ENCODE measurements at regions not wholly inside any gene's neighbourhood (a gene's known extent, or its start where the extent isn't known, plus 50 kb on each side); places are given as distances from the start of the nearest gene placed in this dataset.
"Not testable (repeated sequence)": the region's sequence is repeated elsewhere in the genome, so short reads cannot be mapped to it uniquely, and the experiment has no call there.

DNA sequence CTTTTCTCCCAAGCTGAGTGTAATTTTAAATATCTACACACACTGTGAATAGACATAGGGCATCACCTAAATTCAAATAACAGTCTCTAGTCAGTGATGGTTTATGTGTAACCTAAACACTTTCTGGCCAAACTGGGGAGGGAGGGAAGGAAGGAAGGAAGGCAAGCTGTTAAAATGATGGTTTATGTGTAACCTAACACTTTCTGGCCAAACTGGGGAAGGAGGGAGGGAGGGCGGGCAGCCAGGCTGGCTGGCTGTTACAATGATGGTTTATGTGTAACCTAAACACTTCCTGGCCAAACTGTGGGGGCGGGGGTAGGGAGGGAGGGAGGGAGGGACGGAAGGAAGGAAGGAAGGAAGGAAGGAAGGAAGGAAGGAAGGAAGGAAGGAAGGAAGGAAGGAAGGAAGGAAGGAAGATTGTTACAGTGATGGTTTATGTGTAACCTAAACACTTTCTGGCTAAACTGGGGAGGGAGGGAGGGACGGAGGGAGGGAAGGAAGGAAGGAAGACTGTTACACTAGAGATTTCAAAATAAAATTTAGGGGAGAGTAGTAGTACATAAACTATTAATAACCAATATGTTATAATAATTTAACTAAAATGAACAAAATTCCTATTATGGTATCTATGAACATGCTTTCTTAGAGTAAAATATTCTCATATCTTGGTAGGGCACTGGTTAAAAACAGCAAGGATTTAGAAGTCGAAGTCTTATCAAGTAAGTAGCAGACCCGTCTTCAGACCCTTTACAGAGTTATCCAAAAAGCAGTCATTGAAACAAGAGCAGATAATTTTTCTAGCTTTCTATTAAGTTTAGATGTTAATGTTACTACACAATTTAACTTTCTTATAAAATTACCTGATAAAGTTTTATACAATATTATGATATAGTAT is 148.1 kb downstream of the LMLN start:
- 16 to 25% (median 21%) methylated on average over 6 of the region's 6 CpGs for WGBS, 5 donors
- TF ChIP-seq CTCF (IDR thresholded peaks at IDR 0.05) (no peak), EP300 (IDR thresholded peaks at IDR 0.05) (no peak), POLR2A (IDR thresholded peaks at IDR 0.05) (no peak), POLR2AphosphoS5 (IDR thresholded peaks at IDR 0.05) (no peak)
- H3K4me1 ChIP-seq: peaks cover 0 to under 1% (median 0%) of the 10 kb centered on the region in 4 donors
- no peaks in the 10 kb centered on the region for H3K9me3 ChIP-seq
- intact Hi-C loops (cut with DNase I; ENCODE audit: low total_unique reads): no loop called here
- peak in 1 of 2 donors; percentile 13 for DNase-seq
- H3K27ac ChIP-seq: no peak overlapping the region
- H3K36me3 ChIP-seq: no peaks in the 10 kb centered on the region
- no peak overlapping the region for H3K4me3 ChIP-seq
- H3K27me3 ChIP-seq: peaks cover 0 to 74% (median 38%) of the 10 kb centered on the region in 3 donors

DNA sequence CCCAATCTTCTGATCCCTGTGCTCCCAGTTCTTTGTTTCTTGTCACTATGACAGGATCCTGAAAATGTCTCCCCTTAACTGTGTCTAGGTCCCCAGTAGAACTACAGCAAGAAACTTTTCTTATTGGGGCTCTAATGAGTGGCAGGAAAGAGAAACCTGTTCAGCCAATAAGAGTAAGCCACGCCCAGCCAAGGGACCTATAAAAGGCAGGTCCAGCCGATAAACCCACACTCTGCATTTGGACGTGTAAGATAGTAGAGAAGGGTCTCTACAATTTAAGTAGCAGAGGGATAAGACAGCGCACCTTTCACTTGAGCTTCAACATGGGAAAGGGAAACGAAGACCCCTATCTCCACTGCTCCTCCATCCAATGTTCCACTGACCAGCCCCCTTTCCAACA is 149.9 kb downstream of the LMLN start:
- no peak overlapping the region for H3K4me3 ChIP-seq
- TF ChIP-seq POLR2A (IDR thresholded peaks at IDR 0.05) (no peak), EP300 (IDR thresholded peaks at IDR 0.05) (no peak)
- 74 to 88% (median 79%) methylated on average over 5 of the region's 5 CpGs for WGBS, 5 donors
- no peaks in the 10 kb centered on the region for H3K36me3 ChIP-seq
- no peak for DNase-seq
- no peaks in the 10 kb centered on the region for H3K9me3 ChIP-seq
- no peak overlapping the region for H3K27ac ChIP-seq
- H3K27me3 ChIP-seq: peaks cover 0 to 92% (median 54%) of the 10 kb centered on the region in 3 donors
- peaks cover 0 to 8% (median 6%) of the 10 kb centered on the region in 4 donors for H3K4me1 ChIP-seq
- intact Hi-C loops (cut with DNase I; ENCODE audit: low total_unique reads): no loop called here

DNA sequence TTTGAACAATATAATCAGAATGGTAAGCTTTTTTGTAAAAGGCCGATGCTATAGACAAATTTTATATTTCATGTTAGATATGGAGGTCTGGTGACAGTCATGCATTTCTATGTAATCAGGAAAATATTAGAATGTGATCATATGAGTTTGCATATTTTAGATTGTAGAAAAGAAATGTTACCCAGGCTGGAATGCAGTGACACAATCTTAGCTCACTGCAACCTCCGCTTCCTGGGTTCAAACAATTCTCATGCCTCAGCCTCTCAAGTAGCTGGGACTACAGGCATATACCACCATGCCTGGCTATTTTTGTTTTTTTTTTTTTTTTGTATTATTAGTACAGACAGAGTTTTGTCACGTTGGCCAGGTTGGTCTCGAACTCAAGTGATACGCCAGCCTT is 152.0 kb downstream of the LMLN start:
- no peak for TF ChIP-seq POLR2A (IDR thresholded peaks at IDR 0.05)
- TF ChIP-seq CTCF (IDR thresholded peaks at IDR 0.05): no peak
- no peak for TF ChIP-seq POLR2AphosphoS5 (IDR thresholded peaks at IDR 0.05)
- TF ChIP-seq EP300 (IDR thresholded peaks at IDR 0.05): no peak
- peaks cover 0 to 92% (median 56%) of the 10 kb centered on the region in 3 donors for H3K27me3 ChIP-seq
- DNase-seq: no peak
- H3K4me1 ChIP-seq: peaks cover 0 to 8% (median 6%) of the 10 kb centered on the region in 4 donors
- intact Hi-C loops (cut with DNase I; ENCODE audit: low total_unique reads): no loop called here
- H3K9me3 ChIP-seq: no peaks in the 10 kb centered on the region
- no peaks in the 10 kb centered on the region for H3K36me3 ChIP-seq
- no peak overlapping the region for H3K4me3 ChIP-seq
- 84 to 92% (median 92%) methylated on average over 5 of the region's 5 CpGs for WGBS, 5 donors
- H3K27ac ChIP-seq: no peak overlapping the region

DNA sequence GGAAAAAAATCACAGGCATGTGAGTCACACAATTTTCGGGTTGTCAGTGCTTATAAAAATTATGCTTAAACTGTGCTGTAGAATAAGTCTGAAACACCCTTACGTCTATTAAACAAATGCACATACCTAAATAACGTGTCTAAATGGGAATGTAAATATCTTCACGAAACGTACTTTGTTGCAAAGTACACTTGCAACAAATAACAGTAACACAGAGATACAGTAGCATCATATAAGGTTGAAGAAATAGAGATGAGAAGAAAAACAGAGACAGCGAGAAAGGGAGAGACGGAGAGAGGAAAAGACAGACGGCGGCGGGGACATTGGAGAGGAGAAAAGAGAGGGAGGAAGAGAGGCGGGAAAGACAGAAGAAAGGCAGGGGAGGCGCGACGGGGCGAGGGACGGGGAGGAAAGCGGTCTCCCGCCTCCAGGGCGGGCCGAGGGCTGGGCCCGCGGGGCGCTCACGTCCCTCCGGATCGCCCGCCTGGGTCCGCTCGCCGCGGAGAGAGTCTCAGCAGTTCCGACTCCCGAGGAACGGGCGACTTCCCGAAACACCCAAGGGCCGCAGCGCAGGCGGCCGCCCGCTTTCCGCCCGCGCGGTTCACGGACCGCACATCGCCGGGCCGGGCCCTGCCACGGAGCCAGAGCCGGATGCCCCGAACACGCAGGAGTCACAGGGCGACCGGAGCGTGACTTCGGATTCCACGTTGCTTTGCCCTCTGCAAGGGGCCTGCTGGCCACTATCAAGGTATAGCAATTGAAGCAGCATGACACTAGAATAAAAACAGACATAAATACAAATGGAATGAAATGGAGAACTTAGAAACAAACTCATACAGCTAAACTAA is 153.4 kb downstream of the LMLN start:
- H3K36me3 ChIP-seq: no peaks in the 10 kb centered on the region
- peaks cover 0 to 8% (median 6%) of the 10 kb centered on the region in 4 donors for H3K4me1 ChIP-seq
- peaks cover 0 to 78% (median 56%) of the 10 kb centered on the region in 3 donors for H3K27me3 ChIP-seq
- no peak overlapping the region for H3K27ac ChIP-seq
- DNase-seq: peak in 1 of 2 donors; percentile 48
- intact Hi-C loops (cut with DNase I; ENCODE audit: low total_unique reads): no loop called here
- TF ChIP-seq EP300 (IDR thresholded peaks at IDR 0.05) (no peak), POLR2A (IDR thresholded peaks at IDR 0.05) (no peak), CTCF (IDR thresholded peaks at IDR 0.05) (no peak), POLR2AphosphoS5 (IDR thresholded peaks at IDR 0.05) (no peak)
- peak overlapping the region in 3 of 4 donors; percentile 15 to 44 (median 32) for H3K4me3 ChIP-seq
- no peaks in the 10 kb centered on the region for H3K9me3 ChIP-seq
- 5 to 9% (median 8%) methylated on average over 53 to 59 of the region's 59 CpGs for WGBS, 5 donors

- DNase-seq; H3K4me3 ChIP-seq; H3K36me3 ChIP-seq; intact Hi-C loops (cut with DNase I; ENCODE audit: low total_unique reads); H3K4me1 ChIP-seq; H3K9me3 ChIP-seq; H3K27ac ChIP-seq: not testable (repeated sequence)
- 80 to 91% (median 87%) methylated on average over 4 to 7 of the region's 7 CpGs for WGBS, 5 donors
- H3K27me3 ChIP-seq: peaks cover 0 to 68% (median 49%) of the 10 kb centered on the region in 3 donors
Measured at GRCh38 chr3:198114516-198114915, 154.5 kb downstream of the LMLN start.

- H3K4me1 ChIP-seq; H3K27ac ChIP-seq; DNase-seq; H3K4me3 ChIP-seq; intact Hi-C loops (cut with DNase I; ENCODE audit: low total_unique reads); H3K9me3 ChIP-seq; H3K27me3 ChIP-seq; H3K36me3 ChIP-seq: not testable (repeated sequence)
- WGBS, 5 donors: 69 to 90% (median 81%) methylated on average over 2 to 8 of the region's 8 CpGs
Measured at GRCh38 chr3:198122184-198122583, 162.2 kb downstream of the LMLN start.

DNA sequence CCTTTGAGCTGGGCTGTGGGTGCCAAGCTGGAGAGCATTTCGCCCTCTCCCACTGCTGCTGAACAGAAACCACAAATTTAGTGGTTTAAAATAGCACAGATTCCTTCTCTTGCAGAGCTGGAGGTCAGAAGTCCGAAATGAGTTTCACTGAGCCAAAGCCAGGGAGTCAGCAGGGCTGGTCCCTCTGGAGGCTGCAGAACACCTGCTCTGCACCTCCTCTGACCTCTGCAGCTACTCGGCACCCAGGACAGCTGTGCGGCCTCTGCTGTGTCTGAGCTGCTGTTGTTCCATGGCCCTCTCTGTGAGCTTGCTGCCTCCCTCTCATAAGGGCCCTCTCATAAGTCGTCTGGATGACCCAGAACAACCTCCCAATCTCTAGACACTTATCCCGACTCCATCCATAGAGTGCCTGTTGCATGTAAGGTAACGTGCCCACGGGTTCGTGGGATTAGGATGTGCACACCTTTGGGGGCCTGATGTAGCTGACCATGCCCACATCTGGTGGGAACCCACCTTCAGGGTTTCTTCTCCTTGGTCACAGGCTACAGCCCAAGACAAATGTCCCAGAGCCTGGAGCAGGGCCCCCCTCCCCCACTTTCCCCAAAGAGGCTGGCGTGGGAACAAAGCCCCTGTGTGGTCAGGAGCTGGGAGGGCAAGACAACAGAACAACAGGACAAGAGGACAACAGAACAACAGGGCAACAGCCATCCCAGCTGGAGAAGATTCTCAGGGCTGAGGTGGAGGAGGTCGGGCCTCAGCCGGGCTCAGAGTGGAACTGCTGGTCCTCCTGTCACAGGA is 177.2 kb downstream of the LMLN start:
- DNase-seq; H3K27ac ChIP-seq; H3K4me3 ChIP-seq; intact Hi-C loops (cut with DNase I; ENCODE audit: low total_unique reads); H3K4me1 ChIP-seq; H3K9me3 ChIP-seq; H3K36me3 ChIP-seq: not testable (repeated sequence)
- 59 to 91% (median 72%) methylated on average over 4 to 9 of the region's 12 CpGs for WGBS, 5 donors
- peaks cover 0 to 16% (median 0%) of the 10 kb centered on the region in 3 donors for H3K27me3 ChIP-seq

Measured in stomach (tissue), 8 donors.